Activated CD4-positive, alpha-beta T cell treated with anti-CD3 and anti-CD28 coated beads for 4 hours (primary cell): ENCODE measurements at regions not wholly inside any gene's neighbourhood (a gene's known extent, or its start where the extent isn't known, plus 50 kb on each side); places are given as distances from the start of the nearest gene placed in this dataset.

Experiments
- DNase-seq, 2 donors: peaks; one replicate each; pipeline ENCODE4 v3.0.0-alpha.2; 2020

DNA sequence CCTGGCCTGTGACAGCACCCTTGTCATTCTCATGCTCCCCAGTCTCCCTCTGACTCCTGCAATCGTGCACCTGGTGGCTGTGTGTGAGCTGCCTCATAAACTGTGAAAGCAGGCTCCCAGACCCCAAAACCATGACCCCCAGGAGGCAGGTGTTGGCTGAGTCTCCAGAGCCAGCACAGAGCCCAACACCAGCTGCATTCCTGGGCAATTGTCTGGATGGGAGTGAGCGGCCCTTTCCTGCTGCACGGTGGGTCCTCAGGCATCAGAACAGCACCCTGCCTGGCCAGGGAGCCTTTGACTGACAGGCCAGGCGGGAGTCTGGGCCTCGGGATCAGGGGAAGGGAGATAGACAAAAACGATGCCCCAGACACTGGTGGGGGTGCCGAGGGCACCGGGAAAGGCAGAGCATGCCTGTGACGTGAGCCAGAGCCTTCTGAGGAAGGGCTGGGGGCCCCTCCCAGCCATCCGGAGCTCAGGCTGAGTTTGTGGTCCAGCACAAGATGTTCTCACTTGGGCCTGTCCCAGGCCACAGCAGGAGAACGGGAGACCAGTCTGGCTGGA, 135.1 kb upstream of the GPC1 start:
- DNase-seq, result no peak

DNA sequence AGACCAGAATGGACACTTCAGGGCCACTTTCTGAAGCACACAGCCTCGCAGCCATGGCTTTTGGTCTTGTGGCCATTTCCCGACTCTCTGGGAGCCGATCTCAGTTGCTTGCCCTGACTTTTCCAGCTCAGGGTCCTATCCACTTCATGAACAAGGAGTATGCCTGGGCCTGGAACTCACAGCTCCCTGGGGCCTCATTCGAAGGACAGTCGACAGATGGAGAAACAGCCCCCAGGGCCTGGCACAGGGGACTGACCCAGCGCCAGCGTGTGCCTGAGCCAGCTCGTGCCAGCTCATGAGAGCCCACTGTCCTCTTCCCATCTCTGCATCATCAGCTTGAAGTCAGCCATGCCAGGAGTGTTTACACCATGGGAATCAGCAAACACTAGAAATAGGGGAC, 134.6 kb upstream of the GPC1 start:
- no peak for DNase-seq

DNA sequence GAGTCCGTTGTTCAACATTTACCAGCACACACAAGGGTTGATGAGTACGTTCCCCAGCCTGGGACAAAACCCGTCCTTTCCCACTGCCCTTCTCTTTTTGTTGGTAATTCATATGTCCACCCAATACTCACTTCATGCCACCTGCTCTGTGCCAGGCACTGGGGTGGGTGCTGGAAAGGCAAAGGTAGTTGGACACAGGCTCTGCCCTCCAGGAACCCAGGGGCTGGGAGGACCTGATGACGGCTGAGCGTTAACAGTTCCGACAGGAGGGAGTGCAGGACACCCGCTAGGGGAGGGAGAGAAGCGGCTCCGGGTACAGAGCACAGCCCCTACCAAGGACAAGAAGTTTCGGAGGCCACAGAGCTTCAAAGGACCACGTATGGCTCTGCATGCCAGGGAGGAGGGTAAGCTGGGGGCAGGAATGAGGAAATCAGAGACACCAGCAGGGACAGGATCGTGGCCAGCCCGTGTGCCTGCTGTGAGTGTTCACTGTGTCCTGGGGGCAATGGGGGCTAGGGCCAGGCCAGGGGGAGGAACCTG, 134.1 kb upstream of the GPC1 start:
- no peak for DNase-seq

DNA sequence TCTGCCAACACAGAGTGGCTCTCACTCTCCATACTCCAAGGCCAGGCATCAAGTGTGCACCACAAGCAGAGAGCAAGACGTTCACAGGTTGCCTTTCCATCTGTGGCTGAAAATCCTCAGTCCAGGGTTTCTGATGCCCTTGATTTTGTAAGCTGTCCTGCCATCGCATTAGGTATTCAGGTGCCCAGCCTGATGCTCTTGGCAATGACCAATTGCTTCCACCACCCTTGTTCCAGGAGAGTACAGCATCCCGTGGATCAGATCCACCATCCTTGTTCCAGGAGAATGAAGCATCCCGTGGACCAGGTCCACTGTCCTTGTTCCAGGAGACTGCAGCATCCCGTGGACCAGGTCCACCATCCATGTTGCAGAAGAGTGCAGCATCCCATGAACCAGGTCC, 133.4 kb upstream of the GPC1 start:
- no peak for DNase-seq

DNA sequence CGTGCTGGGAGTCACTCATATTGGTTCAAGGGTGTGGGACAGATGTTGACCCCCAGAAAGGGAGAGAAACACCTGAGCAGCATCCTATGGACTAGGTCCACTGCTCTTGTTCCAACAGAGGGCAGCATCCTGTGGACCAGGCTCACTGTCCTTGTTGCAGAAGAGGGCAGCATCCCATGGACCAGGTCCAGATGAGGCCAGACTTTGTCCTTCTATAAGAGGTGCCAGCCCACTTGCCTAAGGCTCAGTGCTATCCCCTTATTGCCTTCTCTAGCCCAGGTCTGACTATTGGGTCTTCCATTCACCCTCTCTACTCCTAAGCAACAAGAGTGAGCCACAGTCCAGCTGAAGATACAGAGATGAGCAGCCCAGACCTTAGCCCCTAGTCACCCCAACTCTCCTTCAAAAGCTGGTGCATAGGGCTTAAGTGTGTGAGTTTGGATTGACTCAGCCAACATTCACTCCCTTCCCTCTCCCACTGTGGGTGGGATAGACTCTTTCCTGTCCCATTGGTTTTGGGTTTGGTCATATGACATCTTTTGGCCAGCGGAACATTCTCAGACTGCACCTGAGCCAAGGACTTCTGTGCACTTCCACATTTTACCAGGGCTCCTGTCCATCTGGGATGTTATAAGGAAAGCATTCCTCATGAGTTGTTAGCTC, 132.4 kb upstream of the GPC1 start:
- DNase-seq, result no peak

DNA sequence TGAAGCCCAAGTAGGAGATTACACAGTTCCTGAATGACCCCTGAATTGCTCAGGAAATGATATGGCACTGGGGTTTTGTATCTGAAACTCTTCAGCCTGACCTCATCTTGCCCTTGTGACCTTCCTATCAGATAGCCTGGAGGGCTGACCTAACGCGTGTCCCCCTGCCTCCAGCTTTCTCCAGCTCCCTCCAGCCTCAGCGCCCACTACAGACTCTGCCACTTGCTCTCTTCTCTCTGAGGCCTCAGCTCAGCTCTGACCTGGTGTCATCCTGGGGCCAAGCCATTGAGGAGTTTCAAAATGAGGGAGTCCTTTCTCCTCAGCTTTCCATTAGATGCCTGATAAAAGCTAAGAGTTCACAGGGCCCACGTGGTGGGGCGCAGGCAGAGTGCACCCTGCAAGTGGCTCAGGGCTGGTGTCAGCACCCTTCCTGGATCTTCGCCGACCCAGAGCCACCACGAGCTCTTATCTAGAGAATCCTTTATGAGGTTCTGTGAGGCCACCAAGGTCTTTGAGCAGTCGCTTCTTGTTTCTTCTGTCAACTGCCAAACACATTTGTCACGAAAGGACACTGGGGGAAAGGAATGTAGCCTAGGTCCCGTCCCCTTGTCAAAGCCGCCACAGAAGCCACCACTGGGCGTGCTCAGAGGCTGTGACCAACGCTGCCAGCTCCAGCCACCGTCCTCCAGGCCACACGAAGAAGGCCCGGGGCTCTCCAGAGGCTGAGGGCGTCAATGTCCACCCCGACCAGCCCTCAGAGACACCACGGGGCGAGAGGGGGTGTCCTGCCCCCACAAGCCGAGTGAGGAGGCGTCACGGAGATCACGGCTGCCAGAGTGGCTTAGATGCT, 131.3 kb upstream of the GPC1 start:
- no peak for DNase-seq

DNA sequence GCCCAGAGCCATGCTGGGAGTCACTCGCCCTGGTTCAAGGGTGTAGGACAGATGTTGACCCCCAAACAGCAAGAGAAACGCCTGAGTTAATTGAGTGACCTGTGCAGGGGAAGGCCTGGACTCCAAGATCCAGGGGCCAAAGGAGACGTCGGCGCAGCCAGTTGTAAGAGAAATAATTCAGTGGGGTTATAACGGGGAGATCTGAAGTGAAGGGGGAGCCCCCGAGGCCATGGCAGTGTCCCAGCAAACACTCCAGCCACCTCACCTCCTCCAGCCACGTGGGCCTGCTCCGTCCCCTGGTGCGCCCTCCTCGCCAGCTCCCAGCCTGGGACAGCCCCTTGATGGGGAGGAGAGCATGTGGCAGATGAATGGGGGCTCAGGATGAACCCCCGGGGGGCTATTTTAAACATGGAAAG, 130.7 kb upstream of the GPC1 start:
- no peak for DNase-seq

DNA sequence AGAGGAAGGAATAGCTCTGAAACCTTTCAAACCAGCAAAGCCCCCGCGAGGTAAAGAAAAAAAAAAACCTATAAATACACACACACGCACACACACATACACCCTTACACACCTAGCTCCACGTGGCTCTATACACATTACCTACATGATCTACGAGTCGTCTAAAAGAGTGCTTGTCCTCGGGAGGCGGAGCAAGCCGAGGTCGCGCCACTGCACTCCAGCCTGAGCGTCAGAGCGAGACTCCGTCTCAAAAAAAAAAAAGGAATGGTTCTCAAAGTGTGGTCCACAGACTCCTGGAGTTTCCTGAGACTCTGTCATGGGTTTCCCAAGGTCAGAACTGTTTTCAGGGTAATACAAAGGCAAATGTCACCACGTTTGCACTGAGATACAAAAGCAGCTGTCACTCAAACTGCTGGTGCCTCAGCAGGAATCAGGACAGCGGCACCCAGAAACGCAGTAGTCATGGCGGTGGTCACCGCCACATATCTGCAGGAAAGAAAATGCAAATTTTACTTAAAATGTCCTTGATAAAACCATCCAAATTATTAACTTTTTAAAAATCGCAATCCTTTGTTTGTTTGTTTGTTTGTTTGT, 130.0 kb upstream of the GPC1 start:
- DNase-seq, result no peak

DNA sequence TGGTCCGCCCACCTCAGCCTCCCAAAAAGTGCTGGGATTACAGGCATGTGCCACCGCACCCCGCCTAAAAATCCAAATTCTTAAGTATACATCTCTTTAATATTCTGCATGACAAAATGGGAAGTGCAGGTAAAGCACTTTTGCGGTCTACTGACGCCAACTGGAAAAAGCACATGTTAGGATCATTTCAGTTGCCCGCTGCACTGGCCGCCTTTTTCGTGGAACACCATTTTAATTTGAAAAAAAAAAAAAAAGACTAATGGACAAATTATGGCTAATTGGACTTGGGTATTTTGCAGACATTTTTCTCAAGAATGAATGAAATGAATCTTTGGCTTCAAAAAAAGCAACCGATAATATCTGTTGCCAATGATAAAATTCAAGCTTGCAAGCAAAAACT, 129.3 kb upstream of the GPC1 start:
- no peak for DNase-seq

DNA sequence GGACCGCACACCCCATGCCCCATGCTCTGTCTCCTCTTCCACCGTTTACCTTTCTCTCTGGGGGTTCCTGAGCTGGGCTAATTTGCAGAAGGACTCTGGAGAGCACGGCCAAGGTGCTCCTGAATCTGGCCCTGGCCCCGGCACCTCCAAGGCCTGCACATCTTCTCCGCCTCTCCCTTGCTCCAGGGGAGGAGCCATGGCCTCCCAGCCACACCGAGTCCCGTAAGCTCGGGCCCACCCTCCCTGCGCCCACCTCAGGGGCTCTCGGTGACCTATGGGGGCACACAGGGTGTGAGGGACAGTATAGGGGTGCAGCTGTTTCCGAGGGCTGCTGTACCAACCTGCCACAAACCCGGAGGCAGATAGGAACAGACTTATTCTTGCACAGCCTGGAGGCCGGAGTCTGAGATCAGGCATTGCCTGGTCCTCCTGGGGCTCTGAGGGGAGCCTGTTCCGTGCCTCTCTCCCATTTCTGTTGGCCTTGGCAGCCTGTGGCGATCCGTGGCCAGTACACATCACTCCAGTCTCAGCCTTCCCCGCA, 127.3 kb upstream of the GPC1 start:
- DNase-seq, result no peak

DNA sequence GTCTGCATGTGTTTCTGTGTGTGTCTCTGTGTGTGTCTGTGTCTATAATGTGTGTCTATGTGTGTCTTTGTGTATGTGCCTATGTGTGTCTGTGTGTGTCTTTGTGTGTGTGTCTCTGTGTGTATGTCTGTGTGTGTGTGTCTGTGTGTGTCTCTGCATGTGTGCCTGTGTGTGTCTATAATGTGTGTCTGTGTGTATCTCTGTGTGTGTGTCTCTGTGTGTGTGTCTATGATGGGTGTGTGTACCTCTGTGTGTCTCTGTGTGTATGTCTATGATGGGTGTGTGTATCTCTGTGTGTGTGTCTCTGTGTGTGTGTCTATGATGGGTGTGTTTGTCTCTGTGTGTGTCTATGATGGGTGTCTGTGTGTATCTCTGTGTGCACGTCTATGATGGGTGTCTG, 126.2 kb upstream of the GPC1 start:
- no peak for DNase-seq

DNA sequence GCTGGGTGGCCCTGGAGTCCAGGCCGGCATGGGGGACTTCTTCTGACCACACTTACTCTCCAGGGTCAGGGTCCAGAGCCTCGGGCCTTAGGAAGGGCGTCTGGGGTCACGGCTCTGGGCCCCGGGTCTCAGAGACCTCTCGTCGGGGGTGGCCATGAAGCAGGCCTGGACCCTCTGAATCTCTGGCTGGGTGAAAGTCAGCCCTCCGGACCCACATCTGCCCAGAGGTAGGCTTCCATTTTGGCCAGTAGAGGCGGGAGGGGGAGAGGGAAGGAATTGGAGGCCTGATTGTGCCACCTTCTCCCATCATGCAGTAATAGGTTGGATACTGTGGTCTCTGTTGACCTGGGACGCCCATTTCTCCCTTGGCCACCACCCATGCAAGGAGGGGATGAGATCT, 125.3 kb upstream of the GPC1 start:
- no peak for DNase-seq

DNA sequence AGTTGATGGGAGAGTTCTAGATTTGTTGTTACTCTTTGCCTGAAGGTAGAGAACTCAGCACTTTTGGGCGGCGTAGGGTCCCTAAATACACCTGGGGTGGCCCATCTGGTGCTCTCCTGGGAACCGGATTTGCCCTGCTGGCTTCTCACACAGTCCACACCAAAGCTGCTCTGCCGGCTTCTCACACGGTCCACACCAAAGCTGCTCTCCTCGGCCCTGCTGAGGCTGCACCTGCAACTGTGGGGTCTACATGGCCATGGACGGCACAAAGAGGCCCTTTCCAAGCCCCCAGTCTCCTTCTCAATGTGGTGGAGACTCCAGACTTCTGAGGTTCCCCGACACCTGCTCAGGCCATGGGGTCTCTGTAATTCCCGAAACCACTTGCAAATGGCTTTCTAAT, 124.8 kb upstream of the GPC1 start:
- no peak for DNase-seq

DNA sequence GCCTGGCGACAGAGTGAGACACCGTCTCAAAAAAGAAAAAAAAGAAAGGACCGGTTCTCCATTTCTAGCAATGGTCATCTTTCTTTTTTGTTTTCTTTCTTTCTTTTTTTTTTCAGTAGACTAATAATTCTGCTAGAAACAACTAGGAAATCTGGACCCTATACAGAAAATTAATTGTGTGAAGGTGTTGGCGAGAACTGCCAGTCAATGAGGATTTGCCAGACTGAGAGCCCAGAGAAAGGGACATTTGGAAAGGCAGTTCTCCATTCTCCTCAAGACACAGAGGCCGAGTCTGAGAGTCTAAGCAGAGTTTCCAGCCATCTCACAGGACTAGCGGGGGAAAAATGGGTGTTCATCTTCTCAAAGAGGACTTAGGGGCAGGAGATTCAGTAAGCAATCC, 123.6 kb upstream of the GPC1 start:
- no peak for DNase-seq

DNA sequence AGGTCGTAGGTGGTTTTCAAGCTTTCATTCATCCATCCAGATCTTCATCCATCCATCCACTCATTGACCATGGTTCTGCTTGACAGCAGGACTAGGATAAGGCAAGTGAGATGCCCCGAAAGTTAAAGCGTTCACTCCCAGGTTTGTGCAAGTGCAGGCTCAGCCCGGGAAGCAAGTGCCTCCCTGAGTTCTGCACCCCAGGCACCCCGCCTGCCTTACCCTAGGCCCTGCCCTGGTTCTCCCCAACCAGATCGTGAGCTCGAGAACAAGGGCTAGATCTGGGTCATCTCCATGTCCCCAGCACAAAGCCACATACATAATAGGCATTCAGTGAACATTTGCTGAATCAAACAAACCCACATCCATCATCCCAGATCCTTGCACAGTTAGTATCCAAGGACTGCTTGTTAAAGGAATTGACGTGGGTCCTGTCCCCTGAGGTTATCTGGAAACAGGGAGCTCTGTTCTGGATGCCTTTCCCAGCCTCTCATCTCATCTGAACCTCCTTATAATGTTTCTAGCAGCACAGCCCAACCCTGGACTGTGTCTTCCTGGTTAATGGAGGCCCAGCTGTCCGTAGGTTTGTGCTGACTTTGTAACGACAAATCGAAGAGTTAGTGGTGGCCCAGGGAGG, 116.1 kb upstream of the GPC1 start:
- no peak for DNase-seq

DNA sequence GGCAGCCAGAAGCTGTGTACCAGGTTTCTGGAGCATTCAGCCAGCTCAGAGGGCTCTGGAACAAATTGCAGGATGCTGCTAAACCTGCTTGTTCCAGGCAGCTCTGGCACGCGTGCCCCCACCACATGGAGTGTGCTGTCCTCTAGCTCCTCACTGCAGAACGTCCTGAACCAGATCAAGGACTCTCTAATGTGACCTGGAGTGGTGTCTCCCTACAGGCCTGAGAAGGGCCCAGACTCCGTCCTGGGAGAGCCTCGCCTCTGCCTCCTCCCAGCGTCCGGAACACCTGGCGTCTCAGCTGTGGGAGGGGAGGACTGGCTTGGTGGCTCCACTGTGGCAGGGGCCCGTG, 115.6 kb upstream of the GPC1 start:
- no peak for DNase-seq

DNA sequence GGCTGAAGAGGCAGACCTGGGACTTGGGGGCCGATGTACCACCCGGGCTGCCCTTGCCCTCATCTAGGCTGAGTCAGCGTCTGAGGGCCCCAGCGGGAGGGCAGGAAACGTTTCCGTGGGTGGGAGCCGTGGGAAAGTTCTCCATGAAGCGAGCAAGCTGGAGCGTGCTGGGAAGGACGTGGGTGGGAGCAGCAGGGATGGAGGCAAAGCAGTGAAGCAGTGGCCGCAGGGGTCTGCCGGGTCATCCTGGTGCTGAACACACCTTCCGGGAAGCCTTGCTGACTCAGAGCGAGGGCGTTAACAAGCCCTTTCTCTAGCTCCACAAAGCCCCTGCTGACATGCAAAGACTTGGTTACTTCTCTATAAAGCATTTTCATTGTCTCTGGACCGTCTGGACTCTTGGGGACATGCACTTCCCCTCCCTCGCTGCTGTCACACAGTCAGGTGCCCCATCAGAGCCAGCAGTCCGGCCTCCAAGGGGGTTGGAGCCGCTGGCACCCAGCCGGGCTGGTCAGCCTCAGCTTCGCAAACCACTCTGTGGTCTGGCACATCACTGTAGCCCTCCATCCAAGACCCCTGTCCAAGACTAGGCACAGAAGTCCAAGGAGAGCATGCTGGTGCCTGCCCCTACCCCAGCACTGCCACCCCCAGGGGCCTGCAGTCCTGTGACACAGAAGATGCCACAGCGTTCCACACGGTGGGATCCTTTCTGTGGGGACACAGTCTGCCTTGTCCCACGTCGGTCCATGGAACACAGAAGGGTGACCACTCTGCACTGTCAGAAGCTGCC, 115.1 kb upstream of the GPC1 start:
- DNase-seq, result no peak

DNA sequence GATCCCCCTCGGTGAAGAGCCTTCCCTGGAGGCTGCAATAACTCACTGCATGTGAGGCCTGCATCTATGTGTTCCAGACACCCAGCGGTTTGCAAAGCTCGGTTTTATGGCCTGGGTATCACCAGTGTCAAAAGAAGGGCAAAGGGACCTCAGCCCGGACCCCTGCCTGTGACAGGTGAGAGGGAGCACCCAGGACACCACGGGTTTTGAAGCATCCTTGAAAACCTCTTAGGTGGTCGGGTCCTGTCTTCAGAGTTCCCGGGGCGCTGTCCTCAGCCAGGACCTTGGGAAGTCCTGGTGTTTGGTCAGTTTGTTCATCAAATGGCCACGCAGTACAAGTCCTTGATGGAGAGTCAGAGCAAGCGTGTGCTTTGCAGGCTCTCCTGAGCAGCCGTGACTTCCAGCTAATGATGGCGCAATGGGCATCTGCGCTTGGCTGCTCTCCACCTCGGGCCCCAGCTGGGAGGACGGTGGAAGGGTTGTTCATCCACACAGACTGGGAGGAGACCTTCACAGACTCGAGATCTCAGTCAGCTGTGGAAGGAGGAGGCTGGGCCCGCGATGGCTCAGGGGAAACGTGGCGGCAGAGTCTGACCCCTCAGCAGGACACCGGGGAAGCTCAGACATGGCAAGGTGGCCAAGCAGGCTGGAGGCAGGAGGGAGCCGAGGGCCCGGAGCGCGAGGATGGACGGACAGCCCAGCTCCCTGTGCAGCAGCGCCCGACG, 113.1 kb upstream of the GPC1 start:
- no peak for DNase-seq

DNA sequence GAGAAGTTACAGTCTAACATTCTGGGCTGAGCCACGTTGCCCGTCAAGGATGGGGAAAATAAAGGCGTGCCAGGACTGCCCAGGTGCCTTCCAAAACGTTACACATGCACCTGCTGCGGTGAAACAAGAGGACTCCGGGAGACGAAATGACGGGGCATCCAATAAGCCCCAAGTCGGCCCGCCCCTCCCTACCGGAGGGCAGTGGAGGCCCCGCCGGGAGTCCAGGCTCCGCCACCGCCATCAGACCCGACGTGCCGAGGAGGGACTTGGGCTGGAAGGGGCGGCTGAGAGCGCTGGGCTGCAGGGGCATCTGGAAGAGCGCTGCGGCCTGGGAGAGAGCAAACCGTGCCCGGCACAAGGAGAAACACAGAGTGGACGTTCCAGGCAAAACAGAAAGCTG, 112.5 kb upstream of the GPC1 start:
- DNase-seq, result no peak

DNA sequence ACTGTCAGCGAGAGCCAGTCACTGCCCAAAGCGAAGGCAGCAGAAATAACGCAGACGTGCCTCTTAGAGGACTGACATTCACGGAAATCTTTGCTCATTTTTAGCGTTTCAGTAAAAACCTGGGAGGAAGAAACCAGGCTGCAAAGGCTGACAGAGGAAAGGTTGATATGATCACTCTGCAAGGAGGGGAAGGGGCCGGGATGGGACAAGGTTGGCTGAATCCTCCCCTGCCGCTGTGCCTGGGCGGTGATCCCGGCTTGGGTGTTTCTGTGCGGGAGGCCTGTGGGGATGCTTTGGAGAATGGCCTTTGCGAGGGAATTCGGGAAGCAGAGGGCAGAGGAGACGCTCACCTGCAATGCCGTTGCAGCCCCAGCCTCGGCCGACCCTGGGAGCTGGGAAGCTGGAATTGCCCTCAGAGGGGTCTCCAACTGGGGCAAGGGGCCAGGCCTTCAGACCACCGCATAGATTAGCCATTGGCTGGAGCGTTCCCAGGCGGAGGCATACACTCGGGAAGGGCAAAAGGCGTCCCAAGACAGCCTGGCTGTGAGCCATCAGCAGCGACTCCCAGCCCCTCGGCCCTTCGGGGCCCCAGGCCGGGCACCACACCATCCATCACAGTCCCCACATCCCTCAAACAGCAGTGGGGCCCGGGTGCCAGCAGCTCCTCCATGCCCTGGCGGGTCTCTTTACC, 111.7 kb upstream of the GPC1 start:
- no peak for DNase-seq
